ENCODE measurements at regions not wholly inside any gene's neighbourhood (a gene's known extent, or its start where the extent isn't known, plus 50 kb on each side); places are given as distances from the start of the nearest gene placed in this dataset.

GRCh38 chr4:30538794-30539193 is 181.4 kb upstream of the PCDH7 start:
- ATAC-seq, result no peak
- H3K36me3 ChIP-seq (ENCODE audit: low read depth), result no peaks in the 10 kb centered on the region
- H3K9me3 ChIP-seq, result no peaks in the 10 kb centered on the region
- H3K4me1 ChIP-seq (ENCODE audit: low read depth), result no peaks in the 10 kb centered on the region
- TF ChIP-seq CTCF (IDR thresholded peaks at IDR 0.05), result no peak
- intact Hi-C loops (cut with DNase I, micrococcal nuclease), result no loop called here
- no peak overlapping the region for H3K4me3 ChIP-seq
- no peak for DNase-seq

GRCh38 chr4:30543057-30543456 is 177.1 kb upstream of the PCDH7 start:
- Histone ChIP-seq H3K36me3 (ENCODE audit: low read depth) (no peaks in the 10 kb centered on the region), H3K4me3 (no peak overlapping the region), H3K9me3 (no peaks in the 10 kb centered on the region), H3K4me1 (ENCODE audit: low read depth) (no peaks in the 10 kb centered on the region)
- intact Hi-C loops (cut with DNase I, micrococcal nuclease), result no loop called here
- ATAC-seq (no peak), DNase-seq (no peak)
- TF ChIP-seq CTCF (IDR thresholded peaks at IDR 0.05), result no peak

GRCh38 chr4:30553151-30553550 is 167.0 kb upstream of the PCDH7 start:
- ATAC-seq (no peak), DNase-seq (no peak)
- Histone ChIP-seq H3K4me1 (ENCODE audit: low read depth) (no peaks in the 10 kb centered on the region), H3K36me3 (ENCODE audit: low read depth) (no peaks in the 10 kb centered on the region), H3K4me3 (no peak overlapping the region), H3K9me3 (no peaks in the 10 kb centered on the region)
- intact Hi-C loops (cut with DNase I, micrococcal nuclease), result no loop called here
- TF ChIP-seq CTCF (IDR thresholded peaks at IDR 0.05), result no peak

DNA sequence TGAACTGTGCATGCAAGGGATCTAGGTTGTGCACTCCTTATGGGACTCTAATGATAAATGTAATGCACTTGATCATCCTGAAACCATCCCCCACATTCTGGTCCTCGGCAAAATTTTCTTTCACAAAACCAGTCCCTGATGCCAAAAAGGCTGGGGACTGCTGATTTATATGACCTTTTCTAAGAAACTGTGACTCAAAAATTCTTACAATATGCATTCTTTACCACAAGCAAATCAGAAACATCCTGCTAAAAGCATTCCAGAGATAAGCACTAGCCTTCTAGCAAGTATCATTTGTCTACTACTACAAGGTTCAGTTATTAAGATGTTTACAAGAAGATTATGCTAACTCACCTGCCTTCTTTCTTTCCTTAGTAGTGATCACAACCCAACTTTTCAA is 166.5 kb upstream of the PCDH7 start:
- intact Hi-C loops (cut with DNase I, micrococcal nuclease), result no loop called here
- H3K9me3 ChIP-seq, result no peaks in the 10 kb centered on the region
- DNase-seq, result no peak

GRCh38 chr4:30555775-30556174 is 164.4 kb upstream of the PCDH7 start:
- TF ChIP-seq CTCF (IDR thresholded peaks at IDR 0.05), result no peak
- ATAC-seq, result no peak
- no peaks in the 10 kb centered on the region for H3K4me1 ChIP-seq (ENCODE audit: low read depth)
- no peak for DNase-seq
- H3K4me3 ChIP-seq, result no peak overlapping the region
- H3K9me3 ChIP-seq, result no peaks in the 10 kb centered on the region
- intact Hi-C loops (cut with DNase I, micrococcal nuclease), result no loop called here
- H3K36me3 ChIP-seq (ENCODE audit: low read depth), result no peaks in the 10 kb centered on the region

More for the DNA sequence above, 166.5 kb upstream of the PCDH7 start:
- TF ChIP-seq CTCF (IDR thresholded peaks at IDR 0.05), result no peak
- H3K4me1 ChIP-seq (ENCODE audit: low read depth), result no peaks in the 10 kb centered on the region
- H3K36me3 ChIP-seq (ENCODE audit: low read depth), result no peaks in the 10 kb centered on the region
- ATAC-seq, result no peak
- no peak overlapping the region for H3K4me3 ChIP-seq

DNA sequence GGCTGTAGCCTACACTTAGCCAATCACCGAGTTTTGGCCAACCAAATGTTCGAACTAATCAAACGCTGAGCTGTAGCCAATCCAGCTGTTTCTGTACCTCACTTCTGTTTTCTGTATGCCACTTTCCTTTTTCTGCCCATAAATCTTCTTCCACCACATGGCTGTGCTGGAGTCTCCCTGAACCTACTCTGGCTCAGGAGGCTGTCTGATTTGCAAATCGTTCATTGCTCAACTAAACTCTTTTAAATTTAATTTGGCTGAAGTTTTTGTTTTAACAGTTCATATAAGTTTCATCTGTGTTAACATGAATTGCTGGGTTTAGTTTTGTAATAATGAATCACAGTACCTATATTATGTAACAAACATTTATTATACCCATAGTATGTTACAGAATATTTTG is 160.7 kb upstream of the PCDH7 start:
- no peaks in the 10 kb centered on the region for H3K4me1 ChIP-seq (ENCODE audit: low read depth)
- no peaks in the 10 kb centered on the region for H3K9me3 ChIP-seq
- no peak overlapping the region for H3K4me3 ChIP-seq
- ATAC-seq (no peak), DNase-seq (no peak)
- intact Hi-C loops (cut with DNase I, micrococcal nuclease), result no loop called here
- no peaks in the 10 kb centered on the region for H3K36me3 ChIP-seq (ENCODE audit: low read depth)
- no peak for TF ChIP-seq CTCF (IDR thresholded peaks at IDR 0.05)
